Ectodermal cell (in vitro differentiated cells): ENCODE measurements at regions not wholly inside any gene's neighbourhood (a gene's known extent, or its start where the extent isn't known, plus 50 kb on each side); places are given as distances from the start of the nearest gene placed in this dataset.
A peak's percentile ranks its signal among the peaks of the same experiment; 100 is the strongest.

Experiments
- H3K27ac ChIP-seq: 2 replicates; pipeline ENCODE4 v1.7.0; 2013; ENCODE audit warnings: mild to moderate bottlenecking, low read depth, low read length; ENCODE audit not compliant: insufficient read depth, poor library complexity, severe bottlenecking
- H3K27me3 ChIP-seq: 2 replicates; pipeline ENCODE4 v1.7.0; 2013; ENCODE audit warnings: mild to moderate bottlenecking, low read length; ENCODE audit not compliant: insufficient read depth, control insufficient read depth, poor library complexity, severe bottlenecking
- H3K36me3 ChIP-seq: one replicate; pipeline ENCODE4 v1.7.0; 2013; ENCODE audit warnings: low read length; ENCODE audit not compliant: control insufficient read depth, insufficient read depth
- H3K4me1 ChIP-seq: one replicate; pipeline ENCODE4 v1.7.0; 2013; ENCODE audit warnings: low read length; ENCODE audit not compliant: control insufficient read depth, insufficient read depth
- H3K4me3 ChIP-seq: 2 replicates; pipeline ENCODE4 v1.7.0; 2013; ENCODE audit warnings: low read depth, low read length, control low read depth; ENCODE audit not compliant: insufficient read depth
- H3K9me3 ChIP-seq: 2 replicates; pipeline ENCODE4 v1.7.0; 2013; ENCODE audit warnings: mild to moderate bottlenecking, low read length, moderate library complexity; ENCODE audit not compliant: control insufficient read depth
- WGBS, 2 experiments: methylation state at CpG; one replicate each; pipeline ENCODE4 v1.1.7; 2013; ENCODE audit warnings: missing lambda C conversion rate in 2 of 2; 5-methylcytosine and 5-hydroxymethylcytosine counted together

- no peak overlapping the region for H3K4me3 ChIP-seq
- no peaks in the 10 kb centered on the region for H3K9me3 ChIP-seq
- no peak overlapping the region for H3K27ac ChIP-seq
- no peaks in the 10 kb centered on the region for H3K27me3 ChIP-seq
- H3K36me3 ChIP-seq: no peaks in the 10 kb centered on the region
- WGBS, 2 experiments: 91 to 94% methylated on average over 4 of the region's 4 CpGs
- H3K4me1 ChIP-seq: peaks cover 3% of the 10 kb centered on the region
Observed at GRCh38 chr10:60574388-60574787, 184.7 kb upstream of the ANK3 start.

GRCh38 chr10:60573336-60573735 lies 183.7 kb upstream of the ANK3 start:
- Histone ChIP-seq H3K4me3 (no peak overlapping the region), H3K9me3 (no peaks in the 10 kb centered on the region), H3K36me3 (no peaks in the 10 kb centered on the region), H3K4me1 (peaks cover 3% of the 10 kb centered on the region), H3K27me3 (no peaks in the 10 kb centered on the region), H3K27ac (no peak overlapping the region)
- 40 to 56% methylated on average over 1 of the region's 1 CpG for WGBS, 2 experiments

GRCh38 chr10:60572511-60573194 lies 183.0 kb upstream of the ANK3 start:
- no peaks in the 10 kb centered on the region for H3K36me3 ChIP-seq

GRCh38 chr10:60570896-60571295 lies 181.2 kb upstream of the ANK3 start:
- H3K27me3 ChIP-seq: no peaks in the 10 kb centered on the region
- no peak overlapping the region for H3K27ac ChIP-seq
- peaks cover 2% of the 10 kb centered on the region for H3K9me3 ChIP-seq
- H3K36me3 ChIP-seq: no peaks in the 10 kb centered on the region
- 92 to 93% methylated on average over 4 of the region's 4 CpGs for WGBS, 2 experiments
- H3K4me1 ChIP-seq: peaks cover 3% of the 10 kb centered on the region
- no peak overlapping the region for H3K4me3 ChIP-seq

More at GRCh38 chr10:60572511-60573194, 183.0 kb upstream of the ANK3 start:
- WGBS, 2 experiments: 7 to 10% methylated on average over 8 to 11 of the region's 12 CpGs
- Histone ChIP-seq H3K9me3 (no peaks in the 10 kb centered on the region), H3K27me3 (no peaks in the 10 kb centered on the region), H3K27ac (peak overlapping the region; percentile 47), H3K4me1 (peaks cover 3% of the 10 kb centered on the region), H3K4me3 (peak overlapping the region; percentile 19)

- Histone ChIP-seq H3K27ac (no peak overlapping the region), H3K36me3 (no peaks in the 10 kb centered on the region), H3K27me3 (no peaks in the 10 kb centered on the region), H3K4me1 (peaks cover 3% of the 10 kb centered on the region), H3K9me3 (peaks cover 2% of the 10 kb centered on the region), H3K4me3 (no peak overlapping the region)
- WGBS, 2 experiments: 94 to 100% methylated on average over 1 of the region's 1 CpG
Observed at GRCh38 chr10:60570272-60570865, 180.7 kb upstream of the ANK3 start.

GRCh38 chr10:60569681-60570080 lies 180.0 kb upstream of the ANK3 start:
- Histone ChIP-seq H3K36me3 (no peaks in the 10 kb centered on the region), H3K27me3 (no peaks in the 10 kb centered on the region), H3K4me3 (no peak overlapping the region), H3K4me1 (peaks cover 3% of the 10 kb centered on the region), H3K9me3 (peaks cover 2% of the 10 kb centered on the region), H3K27ac (no peak overlapping the region)

GRCh38 chr10:60566096-60566495 lies 176.4 kb upstream of the ANK3 start:
- Histone ChIP-seq H3K4me3 (no peak overlapping the region), H3K27ac (no peak overlapping the region), H3K9me3 (peaks cover 2% of the 10 kb centered on the region), H3K4me1 (no peaks in the 10 kb centered on the region), H3K27me3 (no peaks in the 10 kb centered on the region), H3K36me3 (no peaks in the 10 kb centered on the region)

GRCh38 chr10:60565492-60565891 lies 175.8 kb upstream of the ANK3 start:
- 87 to 88% methylated on average over 2 of the region's 2 CpGs for WGBS, 2 experiments
- Histone ChIP-seq H3K27ac (no peak overlapping the region), H3K9me3 (peaks cover 2% of the 10 kb centered on the region), H3K4me1 (no peaks in the 10 kb centered on the region), H3K36me3 (no peaks in the 10 kb centered on the region), H3K27me3 (no peaks in the 10 kb centered on the region), H3K4me3 (no peak overlapping the region)

GRCh38 chr10:60564475-60564874 lies 174.8 kb upstream of the ANK3 start:
- peaks cover 2% of the 10 kb centered on the region for H3K9me3 ChIP-seq
- H3K27ac ChIP-seq: no peak overlapping the region
- no peak overlapping the region for H3K4me3 ChIP-seq
- no peaks in the 10 kb centered on the region for H3K4me1 ChIP-seq
- H3K27me3 ChIP-seq: no peaks in the 10 kb centered on the region
- no peaks in the 10 kb centered on the region for H3K36me3 ChIP-seq
- WGBS, 2 experiments: 90 to 95% methylated on average over 2 of the region's 3 CpGs

GRCh38 chr10:60560451-60560850 lies 170.8 kb upstream of the ANK3 start:
- Histone ChIP-seq H3K27ac (no peak overlapping the region), H3K4me1 (no peaks in the 10 kb centered on the region), H3K4me3 (no peak overlapping the region), H3K36me3 (no peaks in the 10 kb centered on the region), H3K27me3 (no peaks in the 10 kb centered on the region), H3K9me3 (no peaks in the 10 kb centered on the region)
- WGBS, 2 experiments: 91 to 100% methylated on average over 1 to 2 of the region's 2 CpGs
